ENCODE measurements at regions not wholly inside any gene's neighbourhood (a gene's known extent, or its start where the extent isn't known, plus 50 kb on each side); places are given as distances from the start of the nearest gene placed in this dataset.

DNA sequence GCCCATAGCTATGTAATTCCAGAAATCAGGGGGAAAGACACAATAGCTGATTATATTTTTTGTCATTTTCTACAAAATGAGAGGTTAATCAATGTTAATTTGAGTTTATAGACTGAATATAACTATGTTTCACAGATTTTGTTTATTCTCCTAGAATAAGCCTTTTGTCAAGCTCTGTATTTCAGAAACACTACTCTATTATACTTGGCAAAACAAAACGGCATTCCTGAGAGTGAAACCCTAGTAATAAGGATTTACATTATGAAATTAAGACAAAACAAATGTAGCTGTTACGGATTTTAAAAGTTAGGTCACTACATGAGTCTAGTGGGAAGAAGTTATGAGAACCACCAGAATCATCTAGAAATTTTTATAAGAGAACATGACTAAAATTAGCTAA lies 334.2 kb downstream of the KLF12 start:
- Mint-ChIP-seq H3K4me3 (no peak overlapping the region), H3K27ac (no peak overlapping the region), H3K27me3 (ENCODE audit: low read depth) (no peaks in the 10 kb centered on the region), H3K4me1 (ENCODE audit: low read depth) (peaks cover 6% of the 10 kb centered on the region), H3K36me3 (ENCODE audit: insufficient read depth in 2 of 2) (peaks cover 8 to 10% of the 10 kb centered on the region in 2 donors), H3K9me3 (peaks cover 3% of the 10 kb centered on the region in 2 donors)
- DNase-seq (no peak), ATAC-seq (replicated peaks in 1 of 2) (no peak)

DNA sequence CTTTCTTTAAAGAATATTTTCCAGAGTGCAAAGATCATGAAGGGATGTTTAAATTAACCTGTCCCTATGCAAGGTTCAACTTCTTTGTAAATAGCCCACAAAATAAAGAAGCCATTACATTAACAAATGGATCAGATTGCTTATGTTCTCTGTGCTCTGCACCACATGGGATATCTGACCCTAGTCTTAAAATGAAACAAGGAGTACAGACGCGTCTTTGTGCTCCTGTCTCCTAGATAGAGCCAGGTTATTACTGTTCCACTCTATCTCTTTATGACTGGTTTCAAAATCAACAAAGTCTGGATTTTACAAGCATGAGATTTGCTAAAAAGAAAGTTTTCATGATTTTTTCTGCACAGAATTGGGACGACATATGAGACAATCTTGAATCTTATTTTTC lies 339.4 kb downstream of the KLF12 start:
- Mint-ChIP-seq H3K9me3 (peaks cover 2 to 3% of the 10 kb centered on the region in 2 donors), H3K27ac (no peak overlapping the region), H3K4me3 (no peak overlapping the region), H3K4me1 (ENCODE audit: low read depth) (peaks cover 6% of the 10 kb centered on the region), H3K36me3 (ENCODE audit: insufficient read depth in 2 of 2) (peaks cover 5 to 8% of the 10 kb centered on the region in 2 donors), H3K27me3 (ENCODE audit: low read depth) (no peaks in the 10 kb centered on the region)
- ATAC-seq (replicated peaks in 1 of 2): no peak
- no peak for DNase-seq

DNA sequence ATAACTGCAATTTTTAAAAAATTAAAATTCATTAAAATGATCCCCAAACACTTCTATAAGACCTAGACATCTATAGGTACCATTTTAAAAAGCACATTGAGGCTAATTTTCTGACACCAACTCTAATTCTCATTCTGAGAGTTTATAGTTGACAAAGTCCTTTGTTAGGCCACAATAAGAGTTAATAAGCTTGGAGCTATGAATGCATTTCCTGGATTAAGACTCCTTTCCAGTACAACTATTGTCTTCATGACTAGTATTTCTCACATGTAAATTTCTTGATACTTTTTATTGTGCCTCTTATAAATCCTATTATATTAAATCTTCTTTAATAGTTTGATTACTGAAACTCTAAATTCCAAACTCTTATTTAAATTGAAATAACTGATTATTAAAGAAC lies 340.8 kb downstream of the KLF12 start:
- H3K4me1 Mint-ChIP-seq (ENCODE audit: low read depth): peaks cover 6% of the 10 kb centered on the region
- DNase-seq (no peak), ATAC-seq (replicated peaks in 1 of 2) (no peak)
- no peaks in the 10 kb centered on the region for H3K27me3 Mint-ChIP-seq (ENCODE audit: low read depth)
- no peaks in the 10 kb centered on the region for H3K9me3 Mint-ChIP-seq
- H3K36me3 Mint-ChIP-seq (ENCODE audit: insufficient read depth in 2 of 2): peaks cover 0 to 3% of the 10 kb centered on the region in 2 donors
- H3K27ac Mint-ChIP-seq: no peak overlapping the region
- no peak overlapping the region for H3K4me3 Mint-ChIP-seq

DNA sequence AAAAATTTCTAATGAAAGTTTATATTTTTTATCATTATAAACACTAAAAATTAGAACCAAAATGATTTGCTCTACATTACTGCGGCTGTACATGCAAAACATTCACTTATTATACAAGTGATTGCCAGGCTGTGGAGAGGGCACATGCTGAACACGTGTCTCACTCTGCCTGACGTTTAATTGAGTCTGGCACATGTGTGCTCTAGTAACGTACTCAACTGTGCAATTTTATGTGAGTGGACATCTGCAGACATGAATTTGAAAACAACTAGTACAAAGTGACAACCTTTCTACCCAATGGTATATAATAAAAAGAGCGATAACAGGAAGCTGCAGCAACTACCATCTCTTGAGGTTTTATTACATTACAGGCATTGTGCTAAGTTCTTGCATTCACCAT lies 341.4 kb downstream of the KLF12 start:
- Mint-ChIP-seq H3K4me3 (no peak overlapping the region), H3K27ac (no peak overlapping the region), H3K9me3 (no peaks in the 10 kb centered on the region), H3K36me3 (ENCODE audit: insufficient read depth in 2 of 2) (peaks cover 0 to 3% of the 10 kb centered on the region in 2 donors), H3K4me1 (ENCODE audit: low read depth) (peaks cover 6% of the 10 kb centered on the region), H3K27me3 (ENCODE audit: low read depth) (no peaks in the 10 kb centered on the region)
- DNase-seq (no peak), ATAC-seq (replicated peaks in 1 of 2) (no peak)

DNA sequence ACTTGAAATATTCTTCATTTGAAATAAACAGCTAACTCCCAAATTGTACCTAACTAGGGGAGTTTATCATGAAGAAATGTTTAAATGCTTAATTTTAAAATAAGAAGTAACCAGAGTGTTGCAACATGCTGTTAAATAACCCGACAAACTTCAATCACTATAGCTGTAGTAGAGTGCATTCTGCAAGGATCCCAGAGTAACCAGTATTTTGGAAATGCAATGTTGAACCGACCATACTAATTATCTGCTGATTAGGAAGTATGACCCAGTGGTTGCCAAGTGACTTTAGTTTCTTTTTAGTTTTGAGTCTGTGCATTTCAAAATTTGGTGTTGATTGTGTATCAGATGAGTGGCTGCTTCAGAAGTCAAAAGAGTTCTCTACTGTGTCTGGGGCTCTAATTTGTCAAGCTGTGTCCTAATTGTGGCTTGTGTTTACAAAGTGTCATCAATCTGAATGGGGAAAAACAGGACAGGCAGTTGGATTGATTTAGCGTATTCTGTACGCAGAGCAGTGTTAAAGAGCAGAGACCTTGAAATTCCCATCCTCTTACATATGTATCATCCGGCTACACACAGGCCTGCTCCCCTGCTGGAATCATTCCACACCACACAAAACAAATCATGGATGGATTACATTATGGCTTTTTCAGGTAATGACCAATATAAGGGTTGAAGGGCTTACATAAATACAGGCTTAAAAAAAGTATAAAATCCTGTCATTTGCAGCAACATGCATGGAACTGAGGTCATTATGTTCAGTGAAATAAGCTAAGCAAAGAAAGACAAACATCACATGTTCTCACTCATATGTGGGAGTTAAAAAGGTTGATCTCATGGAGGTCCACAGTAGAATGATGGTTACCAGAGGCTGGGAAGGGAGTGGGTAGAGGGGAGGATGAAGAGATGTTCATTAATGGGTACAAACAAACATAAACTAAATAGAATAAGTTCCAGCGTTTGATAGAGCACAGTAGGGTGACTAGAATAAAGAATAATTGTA lies 351.5 kb downstream of the KLF12 start:
- ATAC-seq (replicated peaks in 1 of 2) (no peak), DNase-seq (no peak)
- Mint-ChIP-seq H3K4me1 (ENCODE audit: low read depth) (no peaks in the 10 kb centered on the region), H3K27ac (no peak overlapping the region), H3K4me3 (no peak overlapping the region), H3K9me3 (no peaks in the 10 kb centered on the region), H3K27me3 (ENCODE audit: low read depth) (no peaks in the 10 kb centered on the region), H3K36me3 (ENCODE audit: insufficient read depth in 2 of 2) (peaks cover 2 to 4% of the 10 kb centered on the region in 2 donors)

DNA sequence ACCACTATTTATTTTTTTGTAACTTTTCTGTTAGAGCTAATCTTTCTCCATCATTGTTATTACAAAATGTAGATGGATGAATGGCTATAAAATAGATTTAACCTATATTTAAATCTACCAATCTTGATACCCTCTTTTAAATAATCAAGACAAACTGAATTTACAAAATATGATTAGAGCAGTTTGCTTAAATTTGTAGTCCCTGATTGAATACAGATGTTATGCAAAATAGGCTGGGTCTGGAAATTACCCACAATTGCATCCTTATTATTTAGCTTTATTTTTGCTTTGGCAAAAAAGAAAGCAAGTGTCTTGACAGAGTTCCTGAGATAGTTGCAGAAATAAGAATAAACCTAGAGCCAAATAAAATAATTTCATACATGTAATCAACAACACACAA lies 352.8 kb downstream of the KLF12 start:
- no peak for ATAC-seq (replicated peaks in 1 of 2)
- Mint-ChIP-seq H3K4me1 (ENCODE audit: low read depth) (peaks cover 8% of the 10 kb centered on the region), H3K27me3 (ENCODE audit: low read depth) (no peaks in the 10 kb centered on the region), H3K36me3 (ENCODE audit: insufficient read depth in 2 of 2) (peaks cover 5 to 12% of the 10 kb centered on the region in 2 donors), H3K9me3 (peaks cover 0 to 6% of the 10 kb centered on the region in 2 donors), H3K27ac (no peak overlapping the region), H3K4me3 (no peak overlapping the region)
- no peak for DNase-seq

DNA sequence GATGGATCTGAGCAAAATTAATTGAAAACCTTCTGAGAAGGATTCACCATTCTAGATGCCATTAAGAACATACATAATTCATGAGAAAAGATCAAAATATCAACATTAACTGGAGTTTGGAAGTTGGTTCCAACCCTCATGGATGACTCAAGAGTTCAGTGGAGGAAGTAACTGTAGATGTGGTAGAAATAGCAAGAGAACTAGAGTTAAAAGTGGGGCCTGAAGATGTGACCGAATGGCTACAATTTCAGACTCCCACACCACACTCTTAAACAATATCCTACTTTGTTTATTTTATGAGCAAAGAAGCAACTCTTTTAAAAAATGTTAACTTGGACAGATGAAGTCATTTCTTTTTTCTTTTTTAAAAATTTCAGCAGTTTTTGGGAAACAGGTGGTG lies 354.3 kb downstream of the KLF12 start:
- Mint-ChIP-seq H3K9me3 (peaks cover 0 to 6% of the 10 kb centered on the region in 2 donors), H3K36me3 (ENCODE audit: insufficient read depth in 2 of 2) (peaks cover 5 to 12% of the 10 kb centered on the region in 2 donors), H3K27ac (peak overlapping the region; percentile 73), H3K4me3 (no peak overlapping the region), H3K27me3 (ENCODE audit: low read depth) (no peaks in the 10 kb centered on the region), H3K4me1 (ENCODE audit: low read depth) (peaks cover 8% of the 10 kb centered on the region)
- DNase-seq: no peak
- ATAC-seq (replicated peaks in 1 of 2): no peak

DNA sequence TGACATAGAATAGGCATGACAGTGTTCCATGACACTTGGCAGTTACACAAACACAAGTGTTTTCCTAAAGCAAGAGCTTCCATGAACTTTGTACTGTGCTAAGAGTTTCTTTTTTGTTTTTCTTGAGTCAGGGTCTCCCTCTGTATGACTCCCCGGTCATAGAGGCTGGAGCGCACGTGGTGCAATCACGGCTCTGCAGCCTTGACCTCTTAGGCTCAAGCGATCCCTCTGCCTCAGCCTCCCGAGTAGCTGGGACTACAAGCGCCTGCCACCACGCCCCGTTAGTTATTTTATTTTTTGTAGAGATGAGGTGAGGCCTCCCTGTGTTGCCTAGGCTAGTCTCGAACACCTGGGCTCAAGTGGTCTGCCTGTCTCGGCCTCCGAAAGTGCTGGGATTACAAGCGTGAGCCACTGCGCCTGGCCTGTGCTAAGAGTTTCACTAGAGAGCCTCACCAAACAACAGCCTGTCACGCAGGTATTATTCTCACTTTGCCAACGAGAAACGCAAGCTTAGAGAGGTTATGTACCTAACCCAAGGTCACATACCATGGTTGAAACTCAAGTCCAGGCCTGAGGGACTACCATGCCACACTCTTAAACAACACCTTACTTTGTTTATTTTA lies 355.9 kb downstream of the KLF12 start:
- peaks cover 15% of the 10 kb centered on the region for H3K4me1 Mint-ChIP-seq (ENCODE audit: low read depth)
- peaks cover 0 to 12% of the 10 kb centered on the region in 2 donors for H3K9me3 Mint-ChIP-seq
- H3K27ac Mint-ChIP-seq: no peak overlapping the region
- no peak for ATAC-seq (replicated peaks in 1 of 2)
- no peak overlapping the region for H3K4me3 Mint-ChIP-seq
- H3K27me3 Mint-ChIP-seq (ENCODE audit: low read depth): no peaks in the 10 kb centered on the region
- H3K36me3 Mint-ChIP-seq (ENCODE audit: insufficient read depth in 2 of 2): peaks cover 9 to 18% of the 10 kb centered on the region in 2 donors
- no peak for DNase-seq

DNA sequence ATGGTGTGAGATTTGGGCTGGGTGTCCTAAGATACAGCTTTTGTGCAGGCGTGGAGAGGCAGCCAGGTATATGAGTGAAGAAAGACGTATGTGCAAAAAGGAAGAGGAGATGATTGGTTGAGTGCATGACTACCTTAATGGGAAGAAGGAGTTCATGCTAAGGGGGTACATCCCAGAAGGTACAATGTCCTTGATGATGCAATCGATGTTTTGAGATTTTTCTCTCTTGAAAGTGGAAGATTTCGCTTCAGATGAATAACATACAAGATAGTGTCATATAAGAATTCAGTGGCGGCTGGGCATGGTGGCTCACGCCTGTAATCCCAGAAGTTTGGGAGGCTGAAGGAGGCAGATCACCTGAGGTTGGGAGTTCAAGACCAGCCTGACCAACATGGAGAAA lies 357.1 kb downstream of the KLF12 start:
- peaks cover 2 to 16% of the 10 kb centered on the region in 2 donors for H3K9me3 Mint-ChIP-seq
- no peak overlapping the region for H3K4me3 Mint-ChIP-seq
- peaks cover 16 to 25% of the 10 kb centered on the region in 2 donors for H3K36me3 Mint-ChIP-seq (ENCODE audit: insufficient read depth in 2 of 2)
- H3K27ac Mint-ChIP-seq: peak overlapping the region; percentile 6
- ATAC-seq (replicated peaks in 1 of 2) (no peak), DNase-seq (no peak)
- peaks cover 23% of the 10 kb centered on the region for H3K4me1 Mint-ChIP-seq (ENCODE audit: low read depth)
- no peaks in the 10 kb centered on the region for H3K27me3 Mint-ChIP-seq (ENCODE audit: low read depth)

DNA sequence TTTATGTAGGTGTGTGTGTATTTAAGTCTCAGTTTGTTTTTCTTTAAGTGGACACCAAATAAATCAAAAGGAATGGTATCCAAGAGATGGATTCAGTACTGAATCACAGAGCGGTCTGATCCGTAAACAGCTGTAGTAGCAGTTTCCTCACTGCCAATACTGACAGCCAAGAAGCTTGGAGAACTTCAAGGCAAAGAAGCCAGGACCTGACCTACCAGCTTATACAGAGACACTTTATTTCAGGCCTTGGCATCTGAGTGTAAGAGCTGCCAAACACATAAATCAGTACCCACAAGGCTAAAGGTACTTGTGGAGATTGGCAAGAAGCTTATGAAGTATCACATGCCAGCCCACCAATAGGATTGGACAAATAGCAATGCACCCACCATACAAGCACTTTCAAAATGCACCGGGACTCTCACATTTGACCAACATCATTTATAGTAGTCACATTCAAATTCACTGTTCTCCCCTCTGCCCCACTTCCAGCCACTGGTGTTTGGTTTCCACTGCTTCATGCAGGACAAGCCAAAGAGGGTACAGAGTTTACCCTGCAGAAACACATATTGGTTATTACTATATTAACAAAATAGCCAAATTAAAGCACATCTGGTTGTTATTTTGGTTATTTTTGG lies 357.9 kb downstream of the KLF12 start:
- DNase-seq (no peak), ATAC-seq (replicated peaks in 1 of 2) (no peak)
- Mint-ChIP-seq H3K27ac (peak overlapping the region; percentile 6), H3K9me3 (peaks cover 2 to 22% of the 10 kb centered on the region in 2 donors), H3K4me1 (ENCODE audit: low read depth) (peaks cover 28% of the 10 kb centered on the region), H3K36me3 (ENCODE audit: insufficient read depth in 2 of 2) (peaks cover 16 to 32% of the 10 kb centered on the region in 2 donors), H3K27me3 (ENCODE audit: low read depth) (no peaks in the 10 kb centered on the region), H3K4me3 (no peak overlapping the region)

DNA sequence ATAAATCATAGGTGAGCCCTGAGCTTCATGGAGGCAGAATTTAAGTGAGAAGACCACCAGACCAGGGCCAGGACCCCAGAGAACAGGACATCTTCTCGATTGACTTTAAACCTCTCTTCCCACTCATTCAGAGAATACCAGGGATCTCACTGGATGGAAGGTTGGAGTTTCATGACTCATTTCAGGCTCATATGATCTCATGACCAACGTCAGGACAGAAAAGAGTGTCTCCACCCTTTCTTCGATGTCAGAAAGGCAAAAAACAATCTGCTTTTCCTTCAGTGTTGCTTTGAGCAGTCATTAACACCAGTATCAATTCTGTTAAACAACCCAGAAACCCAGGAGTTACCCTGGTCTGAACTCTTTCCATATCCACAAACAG lies 361.0 kb downstream of the KLF12 start:
- Mint-ChIP-seq H3K4me3 (no peak overlapping the region), H3K4me1 (ENCODE audit: low read depth) (peaks cover 28% of the 10 kb centered on the region), H3K9me3 (peaks cover 2 to 24% of the 10 kb centered on the region in 2 donors), H3K36me3 (ENCODE audit: insufficient read depth in 2 of 2) (peaks cover 14 to 29% of the 10 kb centered on the region in 2 donors), H3K27me3 (ENCODE audit: low read depth) (no peaks in the 10 kb centered on the region), H3K27ac (no peak overlapping the region)
- ATAC-seq (replicated peaks in 1 of 2) (no peak), DNase-seq (no peak)

DNA sequence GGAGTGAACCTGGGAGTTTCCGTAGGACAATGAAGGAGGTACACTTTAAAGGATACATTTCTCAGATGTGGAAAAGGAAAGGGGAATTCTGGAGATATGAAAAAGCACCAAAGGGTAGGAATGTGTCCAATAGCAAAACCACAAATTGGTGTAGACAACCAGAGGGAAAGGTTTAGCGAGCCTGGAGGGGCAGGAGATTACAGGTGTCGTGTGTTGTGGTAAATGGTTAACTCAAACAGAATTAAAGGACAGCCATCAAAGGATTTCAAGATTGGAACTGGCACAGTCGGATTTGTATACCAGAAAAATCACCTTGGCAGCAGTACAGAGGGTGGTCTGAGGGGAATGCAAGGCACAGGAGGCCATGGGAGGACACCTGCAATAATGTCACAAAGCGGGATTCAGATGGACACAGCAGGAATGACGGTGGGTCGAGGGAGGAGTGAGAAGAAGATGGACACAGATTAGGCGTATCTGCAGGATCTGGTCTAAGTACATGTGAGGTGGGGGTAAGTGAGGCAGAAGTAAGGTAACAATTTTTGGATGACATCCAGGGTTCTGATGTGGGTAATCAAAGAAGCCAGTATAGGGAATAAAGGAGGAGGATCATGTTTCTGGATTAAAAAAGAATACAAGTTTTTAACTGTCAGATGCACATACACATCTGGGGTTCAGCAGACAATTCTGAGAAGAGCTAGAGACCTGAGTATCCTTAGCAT lies 361.6 kb downstream of the KLF12 start:
- Mint-ChIP-seq H3K36me3 (ENCODE audit: insufficient read depth in 2 of 2) (peaks cover 14 to 29% of the 10 kb centered on the region in 2 donors), H3K9me3 (peaks cover 2 to 24% of the 10 kb centered on the region in 2 donors), H3K27ac (no peak overlapping the region), H3K27me3 (ENCODE audit: low read depth) (no peaks in the 10 kb centered on the region), H3K4me3 (no peak overlapping the region), H3K4me1 (ENCODE audit: low read depth) (peaks cover 29% of the 10 kb centered on the region)
- DNase-seq: no peak
- no peak for ATAC-seq (replicated peaks in 1 of 2)
